ENCODE measurements at regions not wholly inside any gene's neighbourhood (a gene's known extent, or its start where the extent isn't known, plus 50 kb on each side); places are given as distances from the start of the nearest gene placed in this dataset.

GRCh38 chr12:108021141-108021540, 107.9 kb upstream of the WSCD2 start:
- H3K27me3 ChIP-seq (ENCODE audit: insufficient read depth, low read depth, severe bottlenecking), result no peaks in the 10 kb centered on the region
- no peaks in the 10 kb centered on the region for H3K9me3 ChIP-seq (ENCODE audit: severe bottlenecking)
- no peak for DNase-seq
- TF ChIP-seq, protein P1, sequence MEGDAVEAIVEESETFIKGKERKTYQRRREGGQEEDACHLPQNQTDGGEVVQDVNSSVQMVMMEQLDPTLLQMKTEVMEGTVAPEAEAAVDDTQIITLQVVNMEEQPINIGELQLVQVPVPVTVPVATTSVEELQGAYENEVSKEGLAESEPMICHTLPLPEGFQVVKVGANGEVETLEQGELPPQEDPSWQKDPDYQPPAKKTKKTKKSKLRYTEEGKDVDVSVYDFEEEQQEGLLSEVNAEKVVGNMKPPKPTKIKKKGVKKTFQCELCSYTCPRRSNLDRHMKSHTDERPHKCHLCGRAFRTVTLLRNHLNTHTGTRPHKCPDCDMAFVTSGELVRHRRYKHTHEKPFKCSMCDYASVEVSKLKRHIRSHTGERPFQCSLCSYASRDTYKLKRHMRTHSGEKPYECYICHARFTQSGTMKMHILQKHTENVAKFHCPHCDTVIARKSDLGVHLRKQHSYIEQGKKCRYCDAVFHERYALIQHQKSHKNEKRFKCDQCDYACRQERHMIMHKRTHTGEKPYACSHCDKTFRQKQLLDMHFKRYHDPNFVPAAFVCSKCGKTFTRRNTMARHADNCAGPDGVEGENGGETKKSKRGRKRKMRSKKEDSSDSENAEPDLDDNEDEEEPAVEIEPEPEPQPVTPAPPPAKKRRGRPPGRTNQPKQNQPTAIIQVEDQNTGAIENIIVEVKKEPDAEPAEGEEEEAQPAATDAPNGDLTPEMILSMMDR (IDR thresholded peaks at IDR 0.05; ENCODE audit: low read depth, low read length), result no peak
- no peaks in the 10 kb centered on the region for H3K36me3 ChIP-seq
- H3K4me3 ChIP-seq (ENCODE audit: low read depth, low read length), result no peak overlapping the region
- H3K27ac ChIP-seq, result no peak overlapping the region

DNA sequence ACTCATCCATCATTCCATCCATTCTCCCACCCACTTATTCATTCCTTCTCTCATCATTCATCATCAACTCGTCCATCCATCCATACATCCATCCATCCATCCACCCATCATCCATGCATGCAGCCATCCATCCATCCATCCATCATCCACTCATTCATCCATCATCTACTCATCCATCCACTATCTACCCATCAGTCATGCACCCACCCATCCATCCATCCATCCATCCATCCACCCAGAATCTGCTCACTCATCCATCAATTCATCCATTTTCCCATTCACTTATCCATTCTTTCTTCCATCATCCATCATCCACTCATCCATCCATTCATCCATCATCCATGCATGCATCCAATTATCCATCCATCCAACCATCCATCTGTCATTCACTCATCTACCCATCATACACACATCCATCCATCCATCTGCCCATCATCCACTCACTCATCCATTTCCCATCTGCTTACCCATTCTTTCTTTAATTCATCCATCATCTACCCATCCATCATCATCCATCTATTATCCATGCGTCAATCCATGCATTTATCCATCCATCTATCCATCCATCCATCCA, 107.1 kb upstream of the WSCD2 start:
- Histone ChIP-seq H3K4me3 (ENCODE audit: low read depth, low read length) (no peak overlapping the region), H3K36me3 (no peaks in the 10 kb centered on the region), H3K9me3 (ENCODE audit: severe bottlenecking) (no peaks in the 10 kb centered on the region), H3K27me3 (ENCODE audit: insufficient read depth, low read depth, severe bottlenecking) (no peaks in the 10 kb centered on the region), H3K27ac (no peak overlapping the region)
- DNase-seq, result no peak
- TF ChIP-seq, protein P1 (IDR thresholded peaks at IDR 0.05; ENCODE audit: low read depth, low read length), result no peak

DNA sequence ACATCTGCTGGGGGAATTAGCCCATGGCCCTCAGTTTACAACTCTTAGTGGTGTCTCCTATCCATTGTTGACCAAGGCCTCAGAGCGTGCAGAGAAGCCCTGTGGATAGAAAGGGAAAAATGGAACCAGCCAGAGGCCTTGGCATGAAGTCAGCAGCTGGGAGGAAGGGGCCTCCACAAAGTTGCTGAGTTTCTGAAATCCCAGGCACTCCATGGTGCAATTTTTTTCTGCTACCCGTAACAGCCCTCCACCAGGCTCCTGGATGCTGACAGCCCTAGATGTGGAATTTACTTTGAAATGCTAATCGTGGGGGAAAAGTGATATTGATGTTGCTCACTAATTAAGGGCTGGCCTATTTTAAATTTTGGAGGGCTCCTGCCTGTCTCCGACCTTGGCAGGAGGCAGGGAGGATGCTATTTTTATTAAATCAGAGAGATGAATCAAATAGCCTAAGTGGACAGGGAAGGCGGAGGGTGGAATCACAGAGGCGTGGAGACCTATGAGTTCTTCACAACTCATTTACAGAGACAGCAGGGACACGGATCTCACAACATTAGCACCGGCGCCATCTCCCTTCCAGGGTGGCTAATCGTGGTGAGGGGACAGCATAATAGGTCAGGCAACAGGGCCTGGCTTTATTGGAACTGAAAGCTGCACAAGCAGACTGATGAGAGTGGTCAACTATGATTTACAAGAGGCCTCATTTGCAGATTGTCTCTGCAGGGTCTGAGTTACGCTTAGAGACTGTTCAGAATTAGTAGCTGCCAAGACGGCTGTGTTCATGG, 99.8 kb upstream of the WSCD2 start:
- peak; percentile 26 for DNase-seq
- no peaks in the 10 kb centered on the region for H3K9me3 ChIP-seq (ENCODE audit: severe bottlenecking)
- no peaks in the 10 kb centered on the region for H3K36me3 ChIP-seq
- H3K27ac ChIP-seq, result peak overlapping the region; percentile 47
- TF ChIP-seq, protein P1 (IDR thresholded peaks at IDR 0.05; ENCODE audit: low read depth, low read length), result no peak
- no peaks in the 10 kb centered on the region for H3K27me3 ChIP-seq (ENCODE audit: insufficient read depth, low read depth, severe bottlenecking)
- H3K4me3 ChIP-seq (ENCODE audit: low read depth, low read length), result no peak overlapping the region

- H3K27me3 ChIP-seq (ENCODE audit: insufficient read depth, low read depth, severe bottlenecking), result no peaks in the 10 kb centered on the region
- H3K27ac ChIP-seq, result no peak overlapping the region
- no peak overlapping the region for H3K4me3 ChIP-seq (ENCODE audit: low read depth, low read length)
- TF ChIP-seq, protein P1 (IDR thresholded peaks at IDR 0.05; ENCODE audit: low read depth, low read length), result no peak
- H3K36me3 ChIP-seq, result no peaks in the 10 kb centered on the region
- no peaks in the 10 kb centered on the region for H3K9me3 ChIP-seq (ENCODE audit: severe bottlenecking)
- DNase-seq, result no peak
Measured at GRCh38 chr12:108033090-108033489, 96.0 kb upstream of the WSCD2 start.

- TF ChIP-seq, protein P1 (IDR thresholded peaks at IDR 0.05; ENCODE audit: low read depth, low read length), result no peak
- no peaks in the 10 kb centered on the region for H3K9me3 ChIP-seq (ENCODE audit: severe bottlenecking)
- H3K4me3 ChIP-seq (ENCODE audit: low read depth, low read length), result no peak overlapping the region
- no peak overlapping the region for H3K27ac ChIP-seq
- no peaks in the 10 kb centered on the region for H3K36me3 ChIP-seq
- no peaks in the 10 kb centered on the region for H3K27me3 ChIP-seq (ENCODE audit: insufficient read depth, low read depth, severe bottlenecking)
- DNase-seq, result no peak
Measured at GRCh38 chr12:108035372-108035771, 93.7 kb upstream of the WSCD2 start.
